ENCODE measurements at regions not wholly inside any gene's neighbourhood (a gene's known extent, or its start where the extent isn't known, plus 50 kb on each side); places are given as distances from the start of the nearest gene placed in this dataset.

GRCh38 chr1:112257043-112257835, 138.8 kb upstream of the CTTNBP2NL start:
- DNase-seq (ENCODE audit: insufficient read length, low spot score) (no peak), FAIRE-seq (no peak)

GRCh38 chr1:112260699-112261098, 135.3 kb upstream of the CTTNBP2NL start:
- no peak for FAIRE-seq

GRCh38 chr1:112262316-112262715, 133.7 kb upstream of the CTTNBP2NL start:
- DNase-seq (ENCODE audit: insufficient read length, low spot score) = no peak
- no peak for FAIRE-seq

More at GRCh38 chr1:112260699-112261098, 135.3 kb upstream of the CTTNBP2NL start:
- DNase-seq (ENCODE audit: insufficient read length, low spot score) = no peak

GRCh38 chr1:112263042-112263441, 133.0 kb upstream of the CTTNBP2NL start:
- FAIRE-seq = no peak
- DNase-seq (ENCODE audit: insufficient read length, low spot score) = no peak

GRCh38 chr1:112263453-112263852, 132.6 kb upstream of the CTTNBP2NL start:
- no peak for FAIRE-seq

GRCh38 chr1:112264010-112264409, 132.0 kb upstream of the CTTNBP2NL start:
- DNase-seq (ENCODE audit: insufficient read length, low spot score) (no peak), FAIRE-seq (no peak)

More at GRCh38 chr1:112263453-112263852, 132.6 kb upstream of the CTTNBP2NL start:
- DNase-seq (ENCODE audit: insufficient read length, low spot score) = no peak

GRCh38 chr1:112264553-112264952, 131.5 kb upstream of the CTTNBP2NL start:
- FAIRE-seq = no peak
- no peak for DNase-seq (ENCODE audit: insufficient read length, low spot score)

GRCh38 chr1:112265931-112266330, 130.1 kb upstream of the CTTNBP2NL start:
- DNase-seq (ENCODE audit: insufficient read length, low spot score) (no peak), FAIRE-seq (no peak)

GRCh38 chr1:112267206-112267605, 128.8 kb upstream of the CTTNBP2NL start:
- DNase-seq (ENCODE audit: insufficient read length, low spot score) = no peak
- no peak for FAIRE-seq

GRCh38 chr1:112267929-112268328, 128.1 kb upstream of the CTTNBP2NL start:
- DNase-seq (ENCODE audit: insufficient read length, low spot score) (no peak), FAIRE-seq (no peak)

- no peak for DNase-seq (ENCODE audit: insufficient read length, low spot score)
- FAIRE-seq = no peak
These were observed 127.6 kb upstream of the CTTNBP2NL start for GRCh38 chr1:112268408-112268807.

GRCh38 chr1:112271270-112271669, 124.7 kb upstream of the CTTNBP2NL start:
- FAIRE-seq = no peak
- no peak for DNase-seq (ENCODE audit: insufficient read length, low spot score)

GRCh38 chr1:112272101-112272772, 123.8 kb upstream of the CTTNBP2NL start:
- FAIRE-seq (no peak), DNase-seq (ENCODE audit: insufficient read length, low spot score) (no peak)

- no peak for FAIRE-seq
These were observed 111.2 kb upstream of the CTTNBP2NL start for GRCh38 chr1:112284796-112285195.

GRCh38 chr1:112285316-112285715, 110.7 kb upstream of the CTTNBP2NL start:
- DNase-seq (ENCODE audit: insufficient read length, low spot score) = no peak
- FAIRE-seq = no peak

More at GRCh38 chr1:112284796-112285195, 111.2 kb upstream of the CTTNBP2NL start:
- DNase-seq (ENCODE audit: insufficient read length, low spot score) = no peak

- FAIRE-seq = no peak
- no peak for DNase-seq (ENCODE audit: insufficient read length, low spot score)
These were observed 110.3 kb upstream of the CTTNBP2NL start for GRCh38 chr1:112285746-112286145.

- FAIRE-seq (no peak), DNase-seq (ENCODE audit: insufficient read length, low spot score) (no peak)
These were observed 99.1 kb upstream of the CTTNBP2NL start for GRCh38 chr1:112296908-112297307.

GRCh38 chr1:112297536-112297935, 98.5 kb upstream of the CTTNBP2NL start:
- DNase-seq (ENCODE audit: insufficient read length, low spot score) (no peak), FAIRE-seq (no peak)

- peak; percentile 36 for DNase-seq (ENCODE audit: insufficient read length, low spot score)
- FAIRE-seq = no peak
These were observed 97.5 kb upstream of the CTTNBP2NL start for GRCh38 chr1:112298558-112298957.

GRCh38 chr1:112304126-112304525, 91.9 kb upstream of the CTTNBP2NL start:
- FAIRE-seq = no peak
- no peak for DNase-seq (ENCODE audit: insufficient read length, low spot score)

GRCh38 chr1:112304612-112305011, 91.4 kb upstream of the CTTNBP2NL start:
- no peak for DNase-seq (ENCODE audit: insufficient read length, low spot score)
- FAIRE-seq = no peak
